Cardiac fibroblast (primary cell): ENCODE measurements at regions not wholly inside any gene's neighbourhood (a gene's known extent, or its start where the extent isn't known, plus 50 kb on each side); places are given as distances from the start of the nearest gene placed in this dataset.

ENCODE experiments used
- DNase-seq, 2 donors: peaks; one replicate each; pipeline versions ENCODE4 v3.0.0 to v3.0.0-alpha.2; 2010; ENCODE audit warnings: low read depth in 2 of 2
- H3K4me3 ChIP-seq, 2 donors: replicated peaks in 1 of 2; 1 replicate in 1 of 2; 2 replicates in 1 of 2; pipeline ENCODE4 v1.5.1; 2011; ENCODE audit warnings: low read depth in 2 of 2, low read length in 2 of 2, mild to moderate bottlenecking in 2 of 2, moderate library complexity in 1 of 2
- CTCF ChIP-seq: IDR thresholded peaks from one replicate; pipeline ENCODE4 v1.5.1; 2011; ENCODE audit warnings: low read depth, mild to moderate bottlenecking, low read length, inconsistent platforms

GRCh38 chr9:84393266-84393950, 52.9 kb upstream of the SLC28A3 start:
- no peak for DNase-seq
- no peak overlapping the region for H3K4me3 ChIP-seq
- TF ChIP-seq CTCF = no peak

GRCh38 chr9:84394036-84394435, 53.5 kb upstream of the SLC28A3 start:
- no peak overlapping the region for H3K4me3 ChIP-seq

GRCh38 chr9:84397151-84397728, 56.7 kb upstream of the SLC28A3 start:
- H3K4me3 ChIP-seq = no peak overlapping the region
- peak; percentile 79 for TF ChIP-seq CTCF

More at GRCh38 chr9:84394036-84394435, 53.5 kb upstream of the SLC28A3 start:
- no peak for TF ChIP-seq CTCF
- DNase-seq = no peak

GRCh38 chr9:84397822-84398221, 57.3 kb upstream of the SLC28A3 start:
- peak; percentile 55 to 69 for DNase-seq
- H3K4me3 ChIP-seq = no peak overlapping the region
- TF ChIP-seq CTCF = no peak

More at GRCh38 chr9:84397151-84397728, 56.7 kb upstream of the SLC28A3 start:
- DNase-seq = peak; percentile 79 to 81

- no peak overlapping the region for H3K4me3 ChIP-seq
- no peak for TF ChIP-seq CTCF
- DNase-seq = no peak
These were observed 62.0 kb upstream of the SLC28A3 start for GRCh38 chr9:84402517-84402916.

- no peak for TF ChIP-seq CTCF
These were observed 62.7 kb upstream of the SLC28A3 start for GRCh38 chr9:84403288-84403687.

More at GRCh38 chr9:84403288-84403687, 62.7 kb upstream of the SLC28A3 start:
- H3K4me3 ChIP-seq = no peak overlapping the region
- DNase-seq = no peak
